ENCODE measurements at regions not wholly inside any gene's neighbourhood (a gene's known extent, or its start where the extent isn't known, plus 50 kb on each side); places are given as distances from the start of the nearest gene placed in this dataset.

DNA sequence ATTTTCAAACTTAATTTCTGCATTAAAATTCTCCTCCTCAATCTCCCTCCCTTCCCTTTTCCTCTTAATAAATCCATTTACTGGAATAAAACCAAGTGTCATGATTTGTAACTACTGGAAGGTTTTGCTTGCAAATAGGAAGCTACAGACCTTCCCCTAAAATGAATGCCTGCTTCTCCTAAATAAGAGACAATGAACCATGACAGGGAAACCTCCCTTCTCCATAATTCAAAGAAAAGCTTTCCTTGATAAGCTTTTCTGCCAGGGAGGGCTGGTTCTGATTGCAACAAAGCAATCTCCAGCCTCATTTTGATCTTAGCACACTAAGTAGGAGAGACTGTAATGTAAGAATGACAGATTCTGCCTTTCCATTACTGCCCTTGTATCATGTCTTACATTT lies 111.0 kb upstream of the CDH20 start (continued):
- TF ChIP-seq, protein P1, sequence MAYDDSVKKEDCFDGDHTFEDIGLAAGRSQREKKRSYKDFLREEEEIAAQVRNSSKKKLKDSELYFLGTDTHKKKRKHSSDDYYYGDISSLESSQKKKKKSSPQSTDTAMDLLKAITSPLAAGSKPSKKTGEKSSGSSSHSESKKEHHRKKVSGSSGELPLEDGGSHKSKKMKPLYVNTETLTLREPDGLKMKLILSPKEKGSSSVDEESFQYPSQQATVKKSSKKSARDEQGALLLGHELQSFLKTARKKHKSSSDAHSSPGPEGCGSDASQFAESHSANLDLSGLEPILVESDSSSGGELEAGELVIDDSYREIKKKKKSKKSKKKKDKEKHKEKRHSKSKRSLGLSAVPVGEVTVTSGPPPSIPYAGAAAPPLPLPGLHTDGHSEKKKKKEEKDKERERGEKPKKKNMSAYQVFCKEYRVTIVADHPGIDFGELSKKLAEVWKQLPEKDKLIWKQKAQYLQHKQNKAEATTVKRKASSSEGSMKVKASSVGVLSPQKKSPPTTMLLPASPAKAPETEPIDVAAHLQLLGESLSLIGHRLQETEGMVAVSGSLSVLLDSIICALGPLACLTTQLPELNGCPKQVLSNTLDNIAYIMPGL (CRISPR knock-in tag; IDR thresholded peaks at IDR 0.05), result no peak
- TF ChIP-seq SIN3B (IDR thresholded peaks at IDR 0.05; ENCODE audit: low read depth), result no peak

DNA sequence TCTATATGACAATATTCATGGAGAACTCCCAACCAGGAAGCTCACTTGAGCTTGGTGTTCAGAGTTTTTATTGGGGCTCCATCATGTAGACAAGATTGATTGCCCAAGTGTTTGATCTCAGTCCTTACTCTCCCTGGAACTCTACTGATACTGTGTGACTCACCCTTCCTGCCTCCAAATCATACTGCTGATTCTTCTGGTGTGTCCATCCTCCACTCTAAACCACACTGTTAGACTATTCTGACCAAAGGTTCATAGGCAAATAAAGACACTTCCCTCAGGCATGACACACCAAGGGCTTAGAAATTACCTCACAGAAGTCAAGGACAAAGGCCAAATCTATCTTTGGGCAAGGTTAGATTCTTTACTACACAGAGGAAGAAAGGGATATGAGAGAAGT lies 107.9 kb upstream of the CDH20 start:
- ChIA-PET POLR2A (interaction anchor here (0.7 kb wide), 1 partner anchor 92 kb away, joined by 3 read pairs; no protein-coding TSS in a partner anchor), CTCF (ENCODE audit: low intra/inter-chr PET ratio) (no interaction called here)

More for the DNA sequence above, 107.9 kb upstream of the CDH20 start:
- FAIRE-seq (no peak), DNase-seq (ENCODE audit: extremely low read depth in 1 of 4, low spot score in 3 of 4) (no peak), ATAC-seq (no peak)
- H3K79me2 ChIP-seq (ENCODE audit: control insufficient read depth, insufficient read depth, low read length), result no peaks in the 10 kb centered on the region
- BruUV-seq (replicated peaks), result no TSS peak
- H2AFZ ChIP-seq (ENCODE audit: low read depth, low read length), result no peak overlapping the region
- H3K9ac ChIP-seq (ENCODE audit: insufficient read depth in 1 of 2, low read depth in 2 of 2, low read length in 2 of 2), result no peak overlapping the region
- no peaks in the 10 kb centered on the region for H4K20me1 ChIP-seq (replicated peaks; ENCODE audit: control insufficient read depth, insufficient read depth, low read length)
- no peak overlapping the region for H3K4me3 ChIP-seq
- H3K4me2 ChIP-seq (ENCODE audit: insufficient read depth, low read length), result no peak overlapping the region
- TF ChIP-seq HMG20A (CRISPR knock-in tag; conservative IDR thresholded peaks at IDR 0.05), result no peak
- no peaks in the 10 kb centered on the region for H3K4me1 ChIP-seq (replicated peaks in 1 of 2; ENCODE audit: control insufficient read depth in 2 of 2, insufficient read depth in 2 of 2, low read length in 2 of 2)
- H3K27ac ChIP-seq (ENCODE audit: extremely low read depth, low read depth, low read length), result no peak overlapping the region
- no peaks in the 10 kb centered on the region for H3K9me3 ChIP-seq (replicated peaks; ENCODE audit: control insufficient read depth, insufficient read depth, low read depth, low read length)
- in situ Hi-C loops (cut with MboI) (no loop called here), intact Hi-C loops (cut with micrococcal nuclease) (no loop called here)
- no peaks in the 10 kb centered on the region for H3K36me3 ChIP-seq (ENCODE audit: control insufficient read depth, insufficient read depth, low read length)
- no peaks in the 10 kb centered on the region for H3K27me3 ChIP-seq (ENCODE audit: control insufficient read depth in 2 of 2, insufficient read depth in 2 of 2, low read length in 2 of 2)
- no peaks in the 10 kb centered on the region for H3K9me1 ChIP-seq (ENCODE audit: control insufficient read depth, insufficient read depth, low read length)
